ENCODE measurements at regions not wholly inside any gene's neighbourhood (a gene's known extent, or its start where the extent isn't known, plus 50 kb on each side); places are given as distances from the start of the nearest gene placed in this dataset.

DNA sequence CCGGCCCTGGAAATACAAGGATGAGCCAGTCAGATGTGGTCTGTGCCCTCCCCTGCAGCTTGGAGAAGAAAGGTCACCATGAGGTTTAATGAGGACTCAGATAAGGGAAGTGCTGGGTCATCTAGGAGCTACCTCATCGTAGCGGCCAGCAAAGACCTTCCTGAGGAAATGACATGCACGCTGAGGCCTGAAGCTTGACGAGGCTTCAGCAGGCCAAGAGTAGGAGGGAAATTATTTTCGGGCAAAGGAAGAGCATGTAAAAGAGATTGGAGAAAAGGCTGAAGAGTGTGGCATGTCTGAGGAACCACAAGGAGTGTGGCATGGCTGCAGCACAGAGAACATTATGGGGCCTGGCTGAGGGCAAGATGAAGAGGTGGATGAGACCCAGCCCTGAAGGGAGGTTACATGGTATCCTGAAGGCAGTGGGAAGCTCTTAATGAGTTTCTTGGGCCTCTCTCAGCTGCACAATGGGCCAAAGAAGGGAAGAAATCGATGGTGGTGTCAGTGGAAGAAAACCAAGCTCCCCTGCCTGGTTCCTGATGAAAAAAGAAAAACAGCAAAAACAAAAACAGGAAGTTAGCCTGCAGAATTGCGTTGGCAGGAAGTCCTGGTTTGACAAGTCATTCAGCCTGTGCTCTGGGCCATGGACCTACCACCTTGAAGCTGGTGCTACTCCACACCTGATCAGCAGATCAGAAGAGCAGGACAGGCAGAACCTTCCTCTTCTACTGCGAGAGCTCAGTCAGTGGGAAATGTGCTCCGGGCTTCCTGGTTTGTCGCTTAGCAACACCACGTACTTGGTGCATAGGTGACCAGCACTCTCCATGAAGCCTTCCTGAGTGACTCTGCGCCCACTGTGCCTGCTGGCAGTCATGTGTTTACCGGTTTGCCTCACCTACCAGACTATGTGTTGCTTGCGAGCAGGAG lies 134.5 kb upstream of the KLF3 start:
- ChIA-PET POLR2A (no interaction called here), CTCF (interaction anchor here (0.6 kb wide), 1 partner anchor 258 kb away, joined by 4 read pairs; no protein-coding TSS in a partner anchor)
- no peak for DNase-seq (ENCODE audit: low read depth, low spot score)
- TF ChIP-seq, protein P1, sequence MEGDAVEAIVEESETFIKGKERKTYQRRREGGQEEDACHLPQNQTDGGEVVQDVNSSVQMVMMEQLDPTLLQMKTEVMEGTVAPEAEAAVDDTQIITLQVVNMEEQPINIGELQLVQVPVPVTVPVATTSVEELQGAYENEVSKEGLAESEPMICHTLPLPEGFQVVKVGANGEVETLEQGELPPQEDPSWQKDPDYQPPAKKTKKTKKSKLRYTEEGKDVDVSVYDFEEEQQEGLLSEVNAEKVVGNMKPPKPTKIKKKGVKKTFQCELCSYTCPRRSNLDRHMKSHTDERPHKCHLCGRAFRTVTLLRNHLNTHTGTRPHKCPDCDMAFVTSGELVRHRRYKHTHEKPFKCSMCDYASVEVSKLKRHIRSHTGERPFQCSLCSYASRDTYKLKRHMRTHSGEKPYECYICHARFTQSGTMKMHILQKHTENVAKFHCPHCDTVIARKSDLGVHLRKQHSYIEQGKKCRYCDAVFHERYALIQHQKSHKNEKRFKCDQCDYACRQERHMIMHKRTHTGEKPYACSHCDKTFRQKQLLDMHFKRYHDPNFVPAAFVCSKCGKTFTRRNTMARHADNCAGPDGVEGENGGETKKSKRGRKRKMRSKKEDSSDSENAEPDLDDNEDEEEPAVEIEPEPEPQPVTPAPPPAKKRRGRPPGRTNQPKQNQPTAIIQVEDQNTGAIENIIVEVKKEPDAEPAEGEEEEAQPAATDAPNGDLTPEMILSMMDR (IDR thresholded peaks at IDR 0.05; ENCODE audit: low read depth, low read length) = no peak
- H3K4me3 ChIP-seq (ENCODE audit: low read depth, low read length) = no peak overlapping the region
- no peaks in the 10 kb centered on the region for H3K9me3 ChIP-seq (ENCODE audit: control insufficient read depth, insufficient read depth, low read length)
- H3K27ac ChIP-seq (ENCODE audit: low read depth, low read length) = no peak overlapping the region
- peaks cover 5% of the 10 kb centered on the region for H3K27me3 ChIP-seq (ENCODE audit: control insufficient read depth, insufficient read depth, low read length)

DNA sequence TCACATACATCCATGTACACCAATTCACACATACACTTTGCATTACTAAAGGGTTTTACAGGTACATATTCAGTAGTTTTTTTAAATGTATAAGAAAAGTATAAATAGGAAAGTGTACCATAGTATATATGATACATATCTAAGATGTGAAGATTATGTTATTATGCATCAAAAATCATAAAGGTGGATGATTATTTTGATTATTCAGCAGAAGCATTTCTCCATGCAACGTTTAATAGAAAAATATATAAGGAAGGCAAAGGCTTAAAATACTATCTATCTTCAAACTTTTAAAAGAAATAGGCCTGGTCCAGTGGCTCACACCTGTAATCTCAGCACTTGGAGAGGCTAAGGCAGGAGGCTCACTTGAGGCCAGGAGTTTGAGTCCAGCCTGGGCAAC lies 133.5 kb upstream of the KLF3 start:
- no peak for DNase-seq (ENCODE audit: low read depth, low spot score)
- H3K9me3 ChIP-seq (ENCODE audit: control insufficient read depth, insufficient read depth, low read length) = no peaks in the 10 kb centered on the region
- TF ChIP-seq, protein P1 (IDR thresholded peaks at IDR 0.05; ENCODE audit: low read depth, low read length) = no peak
- ChIA-PET POLR2A (no interaction called here), CTCF (no interaction called here)
- H3K27ac ChIP-seq (ENCODE audit: low read depth, low read length) = no peak overlapping the region
- H3K27me3 ChIP-seq (ENCODE audit: control insufficient read depth, insufficient read depth, low read length) = peaks cover 5% of the 10 kb centered on the region
- H3K4me3 ChIP-seq (ENCODE audit: low read depth, low read length) = no peak overlapping the region

DNA sequence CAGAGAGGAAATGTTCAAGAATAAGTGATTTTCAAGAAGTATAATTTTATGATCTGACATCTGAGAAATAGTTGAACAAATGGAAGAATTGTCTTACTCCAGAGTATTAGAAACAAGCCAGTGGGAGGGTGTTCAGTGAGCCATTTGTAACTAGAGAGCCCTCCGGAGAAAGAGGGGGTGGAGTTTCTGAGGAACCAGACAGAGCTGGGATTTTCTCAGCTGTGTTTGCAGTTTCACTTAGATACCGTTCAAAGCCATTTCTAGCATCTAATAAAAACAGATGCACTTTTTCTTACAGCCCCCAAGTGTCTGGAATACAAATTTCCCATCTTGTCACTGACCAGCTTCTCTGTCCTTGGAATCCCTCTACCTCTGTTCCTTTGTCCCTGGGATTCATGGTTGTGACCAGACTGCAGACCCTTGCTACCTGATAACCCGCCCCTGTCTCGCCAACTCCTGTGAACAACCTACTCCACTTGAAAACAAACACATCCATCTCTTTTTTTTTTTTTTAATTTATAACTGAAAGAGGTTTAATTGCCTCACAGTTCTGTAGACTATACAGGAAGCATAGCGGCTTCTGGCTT lies 132.8 kb upstream of the KLF3 start:
- ChIA-PET POLR2A (no interaction called here), CTCF (no interaction called here)
- H3K27me3 ChIP-seq (ENCODE audit: control insufficient read depth, insufficient read depth, low read length) = peaks cover 9% of the 10 kb centered on the region
- H3K4me3 ChIP-seq (ENCODE audit: low read depth, low read length) = no peak overlapping the region
- TF ChIP-seq, protein P1 (IDR thresholded peaks at IDR 0.05; ENCODE audit: low read depth, low read length) = no peak
- peak; percentile 4 for DNase-seq (ENCODE audit: low read depth, low spot score)
- H3K27ac ChIP-seq (ENCODE audit: low read depth, low read length) = no peak overlapping the region
- no peaks in the 10 kb centered on the region for H3K9me3 ChIP-seq (ENCODE audit: control insufficient read depth, insufficient read depth, low read length)

DNA sequence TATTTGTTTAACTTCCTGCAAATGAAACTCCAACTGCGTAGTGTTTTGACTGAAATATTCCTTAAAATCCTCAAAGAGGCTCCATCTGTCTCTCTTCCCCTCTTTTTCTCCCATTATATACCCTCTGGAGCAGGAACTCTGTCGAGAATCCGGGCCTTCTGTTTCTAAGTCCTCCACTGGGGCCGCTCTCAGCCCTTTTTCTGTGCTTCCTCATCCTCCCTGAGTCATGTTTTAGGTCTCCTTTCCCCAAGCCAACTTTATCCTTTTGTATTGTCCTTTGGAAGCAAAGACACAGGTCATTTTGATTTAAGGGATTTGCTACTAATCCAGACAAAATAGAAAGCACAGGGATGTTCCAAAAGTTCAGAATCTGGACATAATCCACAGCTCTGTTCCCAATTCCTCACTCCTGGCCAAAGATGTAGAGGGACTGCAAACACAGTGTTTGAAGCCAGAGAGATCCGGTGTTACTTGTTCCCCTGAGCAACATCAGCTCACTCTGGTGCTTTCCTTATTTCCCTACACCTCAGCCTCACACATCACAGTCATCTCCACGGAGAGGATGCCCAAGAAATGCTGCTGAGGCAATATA lies 131.0 kb upstream of the KLF3 start:
- POLR2A ChIA-PET = no interaction called here
- DNase-seq (ENCODE audit: low read depth, low spot score) = no peak
- TF ChIP-seq, protein P1 (IDR thresholded peaks at IDR 0.05; ENCODE audit: low read depth, low read length) = no peak

More for the DNA sequence above, 131.0 kb upstream of the KLF3 start:
- Histone ChIP-seq H3K27me3 (ENCODE audit: control insufficient read depth, insufficient read depth, low read length) (peaks cover 12% of the 10 kb centered on the region), H3K9me3 (ENCODE audit: control insufficient read depth, insufficient read depth, low read length) (no peaks in the 10 kb centered on the region), H3K4me3 (ENCODE audit: low read depth, low read length) (no peak overlapping the region), H3K27ac (ENCODE audit: low read depth, low read length) (no peak overlapping the region)
- CTCF ChIA-PET = no interaction called here
